Spleen (tissue), 7 donors: ENCODE measurements at regions not wholly inside any gene's neighbourhood (a gene's known extent, or its start where the extent isn't known, plus 50 kb on each side); places are given as distances from the start of the nearest gene placed in this dataset.

Experiments
- POLR2A ChIP-seq, 3 donors: fragments of 450-650 bp; IDR thresholded peaks; one replicate each; pipeline ENCODE4 v1.5.1; 2017; ENCODE audit warnings: antibody characterized with exemption in 3 of 3, mild to moderate bottlenecking in 1 of 3
- POLR2AphosphoS5 ChIP-seq, 3 donors: sonication (generic); formaldehyde crosslinking; IDR thresholded peaks; one replicate each; pipeline ENCODE4 v1.5.1; 2017; ENCODE audit warnings: antibody characterized with exemption in 3 of 3
- TF ChIP-seq, protein P1 (sequence below), 11 experiments: fragments of 200-600 bp in 7 of 11; fragments of 450-650 bp in 4 of 11; sonication (generic) in 4 of 11; IDR thresholded peaks in 8 of 11; conservative IDR thresholded peaks in 3 of 11; 1 replicate in 7 of 11; 2 replicates in 4 of 11; pipeline versions ENCODE4 v1.4.0 to v1.8.0; 2016 to 2021; ENCODE audit warnings: antibody characterized with exemption in 11 of 11, inconsistent platforms in 4 of 11, mild to moderate bottlenecking in 1 of 11
- donor health status: DM: no; HTN: no; CAD: no; lungs with moderate emphysema.
- donor health status: DM: no; HTN: no; CAD: no.
- donor health status: DM: no; HTN: no; CAD: no.

DNA sequence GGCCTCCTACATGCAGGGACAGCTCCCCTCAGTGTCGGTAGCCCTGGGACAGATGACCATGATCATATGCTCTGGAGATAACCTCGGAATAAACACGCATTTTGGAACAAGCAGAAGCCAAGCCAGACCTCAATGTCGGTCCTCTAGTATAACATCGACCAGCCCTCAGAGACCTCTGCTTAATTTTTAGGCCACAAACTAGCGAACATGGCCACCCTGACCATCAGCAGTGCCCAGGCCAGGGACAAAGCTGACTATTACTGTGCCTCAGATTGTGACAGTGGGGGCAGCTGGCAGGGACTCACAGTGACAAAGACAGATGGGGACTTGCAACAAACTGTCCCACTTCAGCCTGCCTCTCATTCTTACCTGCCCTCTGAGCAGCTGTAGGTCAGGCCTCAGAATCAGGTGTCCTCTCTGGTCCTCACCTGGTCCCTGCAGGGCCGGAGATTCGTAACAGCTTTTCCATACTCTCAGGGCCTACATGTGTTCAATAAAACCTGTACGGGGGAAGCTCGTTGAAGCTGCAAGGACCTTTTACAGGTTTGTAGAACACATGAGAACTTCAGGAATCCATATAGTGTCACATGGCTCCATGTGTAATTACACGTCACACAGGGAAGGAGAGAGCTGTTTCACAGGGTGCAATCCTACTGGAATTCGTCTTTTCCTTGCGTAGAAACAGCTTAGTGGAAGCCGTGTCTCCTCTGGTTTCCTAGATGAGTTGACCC lies 72.8 kb upstream of the IGLL5 start:
- TF ChIP-seq, protein P1, sequence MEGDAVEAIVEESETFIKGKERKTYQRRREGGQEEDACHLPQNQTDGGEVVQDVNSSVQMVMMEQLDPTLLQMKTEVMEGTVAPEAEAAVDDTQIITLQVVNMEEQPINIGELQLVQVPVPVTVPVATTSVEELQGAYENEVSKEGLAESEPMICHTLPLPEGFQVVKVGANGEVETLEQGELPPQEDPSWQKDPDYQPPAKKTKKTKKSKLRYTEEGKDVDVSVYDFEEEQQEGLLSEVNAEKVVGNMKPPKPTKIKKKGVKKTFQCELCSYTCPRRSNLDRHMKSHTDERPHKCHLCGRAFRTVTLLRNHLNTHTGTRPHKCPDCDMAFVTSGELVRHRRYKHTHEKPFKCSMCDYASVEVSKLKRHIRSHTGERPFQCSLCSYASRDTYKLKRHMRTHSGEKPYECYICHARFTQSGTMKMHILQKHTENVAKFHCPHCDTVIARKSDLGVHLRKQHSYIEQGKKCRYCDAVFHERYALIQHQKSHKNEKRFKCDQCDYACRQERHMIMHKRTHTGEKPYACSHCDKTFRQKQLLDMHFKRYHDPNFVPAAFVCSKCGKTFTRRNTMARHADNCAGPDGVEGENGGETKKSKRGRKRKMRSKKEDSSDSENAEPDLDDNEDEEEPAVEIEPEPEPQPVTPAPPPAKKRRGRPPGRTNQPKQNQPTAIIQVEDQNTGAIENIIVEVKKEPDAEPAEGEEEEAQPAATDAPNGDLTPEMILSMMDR (IDR thresholded peaks at IDR 0.05 in 8 of 11, conservative IDR thresholded peaks at IDR 0.05 in 3 of 11): no peak
- TF ChIP-seq POLR2A (IDR thresholded peaks at IDR 0.05): no peak
- TF ChIP-seq POLR2AphosphoS5 (IDR thresholded peaks at IDR 0.05): no peak
